GM23248 (cell line): ENCODE measurements at regions not wholly inside any gene's neighbourhood (a gene's known extent, or its start where the extent isn't known, plus 50 kb on each side); places are given as distances from the start of the nearest gene placed in this dataset.

Source experiments
- DNase-seq: peaks from one replicate; pipeline ENCODE4 v3.0.0-alpha.2; 2015
- H2AFZ ChIP-seq: fragments of 200-600 bp; sonication (generic); 2 replicates; pipeline ENCODE4 v1.6.1; 2016; ENCODE audit warnings: antibody characterized with exemption
- H3F3A ChIP-seq: fragments of 200-600 bp; sonication (generic); 2 replicates; pipeline ENCODE4 v1.6.1; 2016; ENCODE audit warnings: mild to moderate bottlenecking, antibody characterized with exemption, mixed run types; ENCODE audit not compliant: insufficient read depth
- H3K27ac ChIP-seq: fragments of 200-600 bp; sonication (generic); 2 replicates; pipeline ENCODE4 v1.5.1; 2016; ENCODE audit warnings: mild to moderate bottlenecking
- H3K27me3 ChIP-seq: fragments of 200-600 bp; sonication (generic); replicated peaks from 2 replicates; pipeline ENCODE4 v1.6.1; 2016; ENCODE audit warnings: mild to moderate bottlenecking; ENCODE audit not compliant: insufficient read depth
- H3K36me3 ChIP-seq: fragments of 200-600 bp; sonication (generic); 2 replicates; pipeline ENCODE4 v1.6.1; 2016; ENCODE audit warnings: low read depth, mild to moderate bottlenecking
- H3K4me1 ChIP-seq: fragments of 200-600 bp; sonication (generic); 2 replicates; pipeline ENCODE4 v1.6.1; 2016; ENCODE audit warnings: mild to moderate bottlenecking; ENCODE audit not compliant: insufficient read depth
- H3K4me2 ChIP-seq: fragments of 200-600 bp; sonication (generic); one replicate; pipeline ENCODE4 v1.6.1; 2016; ENCODE audit warnings: mild to moderate bottlenecking; ENCODE audit not compliant: unreplicated experiment
- H3K4me3 ChIP-seq: fragments of 200-600 bp; sonication (generic); 2 replicates; pipeline ENCODE4 v1.5.1; 2016; ENCODE audit warnings: mild to moderate bottlenecking
- H3K79me2 ChIP-seq: fragments of 200-600 bp; sonication (generic); 2 replicates; pipeline ENCODE4 v1.6.1; 2016; ENCODE audit warnings: mild to moderate bottlenecking; ENCODE audit not compliant: insufficient read depth
- H3K9ac ChIP-seq: fragments of 200-600 bp; sonication (generic); 2 replicates; pipeline ENCODE4 v1.6.1; 2016; ENCODE audit warnings: mild to moderate bottlenecking
- H3K9me2 ChIP-seq: fragments of 200-600 bp; sonication (generic); 2 replicates; pipeline ENCODE4 v1.6.1; 2016; ENCODE audit warnings: mixed run types, mild to moderate bottlenecking, moderate library complexity; ENCODE audit not compliant: insufficient read depth
- H3K9me3 ChIP-seq: fragments of 200-600 bp; sonication (generic); one replicate; pipeline ENCODE4 v1.6.1; 2017; ENCODE audit warnings: low read depth
- H4K20me1 ChIP-seq: fragments of 200-600 bp; sonication (generic); 2 replicates; pipeline ENCODE4 v1.6.0; 2016; ENCODE audit not compliant: insufficient read depth
- EZH2 ChIP-seq: fragments of 200-600 bp; sonication (generic); IDR thresholded peaks from 2 replicates; pipeline ENCODE4 v1.6.1; 2018; ENCODE audit warnings: antibody characterized with exemption, mild to moderate bottlenecking; ENCODE audit not compliant: insufficient read depth, poor library complexity, severe bottlenecking
- EZH2phosphoT487 ChIP-seq: fragments of 200-600 bp; sonication (generic); IDR thresholded peaks from 2 replicates; pipeline ENCODE4 v1.6.1; 2018; ENCODE audit warnings: antibody characterized with exemption, moderate library complexity, mild to moderate bottlenecking, low read depth; ENCODE audit not compliant: insufficient read depth
- WGBS, 2 experiments: methylation state at CpG; one replicate each; pipeline ENCODE4 v1.1.6; 2015 to 2017; ENCODE audit warnings: low lambda C conversion rate in 2 of 2, low coverage in 1 of 2; ENCODE audit errors: missing lambda C conversion rate in 2 of 2; 5-methylcytosine and 5-hydroxymethylcytosine counted together
- in situ Hi-C: fragments of 300-500 bp; cut with MboI; formaldehyde crosslinking; loops from 2 replicates; pipeline ENCODE4 v1.15.0; 2020

GRCh38 chr15:48001393-48002039 is 119.3 kb upstream of the SLC24A5 start:
- Histone ChIP-seq H2AFZ (no peak overlapping the region), H3K4me1 (no peaks in the 10 kb centered on the region), H3K79me2 (no peaks in the 10 kb centered on the region), H3K36me3 (no peaks in the 10 kb centered on the region), H4K20me1 (no peaks in the 10 kb centered on the region), H3F3A (no peaks in the 10 kb centered on the region), H3K9me2 (no peaks in the 10 kb centered on the region), H3K27ac (no peak overlapping the region), H3K4me2 (no peak overlapping the region), H3K9me3 (no peaks in the 10 kb centered on the region), H3K4me3 (no peak overlapping the region), H3K27me3 (0 out of 2 replicates have a peak, but pooled peaks cover 3% of the 10 kb centered on the region), H3K9ac (no peak overlapping the region)
- DNase-seq, result no peak
- TF ChIP-seq EZH2 (no peak), EZH2phosphoT487 (no peak)
- WGBS, 2 experiments, result 44 to 53% methylated on average over 3 of the region's 3 CpGs
- in situ Hi-C loops, result no loop called here

GRCh38 chr15:48002767-48003166 is 118.0 kb upstream of the SLC24A5 start:
- DNase-seq, result no peak
- no peak overlapping the region for H3K4me2 ChIP-seq
- H3K9ac ChIP-seq, result no peak overlapping the region
- no peak overlapping the region for H3K27ac ChIP-seq
- no peaks in the 10 kb centered on the region for H3F3A ChIP-seq
- in situ Hi-C loops, result no loop called here
- no peaks in the 10 kb centered on the region for H3K9me3 ChIP-seq
- H3K36me3 ChIP-seq, result no peaks in the 10 kb centered on the region
- WGBS, 2 experiments, result 60 to 66% methylated on average over 1 of the region's 1 CpG
- no peaks in the 10 kb centered on the region for H3K79me2 ChIP-seq
- no peak overlapping the region for H2AFZ ChIP-seq
- no peak overlapping the region for H3K4me3 ChIP-seq
- H3K4me1 ChIP-seq, result no peaks in the 10 kb centered on the region
- H4K20me1 ChIP-seq, result no peaks in the 10 kb centered on the region
- H3K27me3 ChIP-seq, result 0 out of 2 replicates have a peak, but pooled peaks cover 3% of the 10 kb centered on the region
- H3K9me2 ChIP-seq, result no peaks in the 10 kb centered on the region
- TF ChIP-seq EZH2 (no peak), EZH2phosphoT487 (no peak)

- H2AFZ ChIP-seq, result no peak overlapping the region
- no peaks in the 10 kb centered on the region for H3K4me1 ChIP-seq
- H3K27ac ChIP-seq, result no peak overlapping the region
- no peaks in the 10 kb centered on the region for H4K20me1 ChIP-seq
- no peaks in the 10 kb centered on the region for H3K79me2 ChIP-seq
- in situ Hi-C loops, result no loop called here
- no peak overlapping the region for H3K4me3 ChIP-seq
- no peak overlapping the region for H3K4me2 ChIP-seq
- no peak for TF ChIP-seq EZH2phosphoT487
- no peak for TF ChIP-seq EZH2
- 54 to 78% methylated on average over 1 of the region's 1 CpG for WGBS, 2 experiments
- no peaks in the 10 kb centered on the region for H3F3A ChIP-seq
- H3K9ac ChIP-seq, result no peak overlapping the region
- 0 out of 2 replicates have a peak, but pooled peaks cover 3% of the 10 kb centered on the region for H3K27me3 ChIP-seq
- no peak for DNase-seq
- no peaks in the 10 kb centered on the region for H3K9me3 ChIP-seq
- no peaks in the 10 kb centered on the region for H3K9me2 ChIP-seq
- no peaks in the 10 kb centered on the region for H3K36me3 ChIP-seq
These were observed 117.3 kb upstream of the SLC24A5 start for GRCh38 chr15:48003441-48003840.

GRCh38 chr15:48005077-48005476 is 115.7 kb upstream of the SLC24A5 start:
- no peaks in the 10 kb centered on the region for H3K4me1 ChIP-seq
- in situ Hi-C loops, result no loop called here
- H3K9ac ChIP-seq, result no peak overlapping the region
- no peak overlapping the region for H3K27ac ChIP-seq
- H3K36me3 ChIP-seq, result no peaks in the 10 kb centered on the region
- TF ChIP-seq EZH2, result no peak
- TF ChIP-seq EZH2phosphoT487, result no peak
- 0 out of 2 replicates have a peak, but pooled peaks cover 3% of the 10 kb centered on the region for H3K27me3 ChIP-seq
- no peaks in the 10 kb centered on the region for H3F3A ChIP-seq
- H3K4me3 ChIP-seq, result no peak overlapping the region
- no peaks in the 10 kb centered on the region for H3K9me3 ChIP-seq
- H4K20me1 ChIP-seq, result no peaks in the 10 kb centered on the region
- no peaks in the 10 kb centered on the region for H3K9me2 ChIP-seq
- no peak overlapping the region for H2AFZ ChIP-seq
- no peaks in the 10 kb centered on the region for H3K79me2 ChIP-seq
- 16 to 50% methylated on average over 1 of the region's 1 CpG for WGBS, 2 experiments
- DNase-seq, result no peak
- H3K4me2 ChIP-seq, result no peak overlapping the region
